ENCODE measurements at regions not wholly inside any gene's neighbourhood (a gene's known extent, or its start where the extent isn't known, plus 50 kb on each side); places are given as distances from the start of the nearest gene placed in this dataset.

- intact Hi-C loops (cut with micrococcal nuclease; ENCODE audit: unreplicated experiment) = no loop called here
- H3K9me3 Mint-ChIP-seq (ENCODE audit: unreplicated experiment) = peaks cover 14% of the 10 kb centered on the region
- H3K36me3 Mint-ChIP-seq (ENCODE audit: insufficient read depth, unreplicated experiment) = no peaks in the 10 kb centered on the region
- BruUV-seq (replicated peaks) = no TSS peak
- H3K27me3 ChIP-seq (replicated peaks; ENCODE audit: control insufficient read depth, insufficient read depth, low read length) = no peaks in the 10 kb centered on the region
- H3K4me3 ChIP-seq (ENCODE audit: low read depth, low read length) = no peak overlapping the region
- H3K4me1 ChIP-seq = peaks cover 7% of the 10 kb centered on the region; the same call in 1 of the 2 replicates
- DNase-seq = no peak
- H3K36me3 ChIP-seq (ENCODE audit: control insufficient read depth, insufficient read depth, low read length) = no peaks in the 10 kb centered on the region
- TF ChIP-seq, protein P1, sequence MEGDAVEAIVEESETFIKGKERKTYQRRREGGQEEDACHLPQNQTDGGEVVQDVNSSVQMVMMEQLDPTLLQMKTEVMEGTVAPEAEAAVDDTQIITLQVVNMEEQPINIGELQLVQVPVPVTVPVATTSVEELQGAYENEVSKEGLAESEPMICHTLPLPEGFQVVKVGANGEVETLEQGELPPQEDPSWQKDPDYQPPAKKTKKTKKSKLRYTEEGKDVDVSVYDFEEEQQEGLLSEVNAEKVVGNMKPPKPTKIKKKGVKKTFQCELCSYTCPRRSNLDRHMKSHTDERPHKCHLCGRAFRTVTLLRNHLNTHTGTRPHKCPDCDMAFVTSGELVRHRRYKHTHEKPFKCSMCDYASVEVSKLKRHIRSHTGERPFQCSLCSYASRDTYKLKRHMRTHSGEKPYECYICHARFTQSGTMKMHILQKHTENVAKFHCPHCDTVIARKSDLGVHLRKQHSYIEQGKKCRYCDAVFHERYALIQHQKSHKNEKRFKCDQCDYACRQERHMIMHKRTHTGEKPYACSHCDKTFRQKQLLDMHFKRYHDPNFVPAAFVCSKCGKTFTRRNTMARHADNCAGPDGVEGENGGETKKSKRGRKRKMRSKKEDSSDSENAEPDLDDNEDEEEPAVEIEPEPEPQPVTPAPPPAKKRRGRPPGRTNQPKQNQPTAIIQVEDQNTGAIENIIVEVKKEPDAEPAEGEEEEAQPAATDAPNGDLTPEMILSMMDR (IDR thresholded peaks at IDR 0.05; ENCODE audit: insufficient read depth in 1 of 2, low read depth in 1 of 2, low read length in 1 of 2, severe bottlenecking in 1 of 2, unreplicated experiment in 1 of 2) = no peak
- ChIA-PET CTCF (no interaction called here), POLR2A (no interaction called here)
- no peaks in the 10 kb centered on the region for H3K4me1 Mint-ChIP-seq (ENCODE audit: low read depth, unreplicated experiment)
- peaks cover 5% of the 10 kb centered on the region; the same call in 1 of the 2 replicates for H3K9me3 ChIP-seq
- no peaks in the 10 kb centered on the region for H3K27me3 Mint-ChIP-seq (ENCODE audit: insufficient read depth, unreplicated experiment)
- no peak overlapping the region for H3K4me3 Mint-ChIP-seq (ENCODE audit: unreplicated experiment)
- H3K27ac Mint-ChIP-seq (ENCODE audit: unreplicated experiment) = no peak overlapping the region
These were observed 162.5 kb downstream of the ALDH8A1 start for GRCh38 chr6:134787261-134787877.

GRCh38 chr6:134784336-134784735 lies 165.6 kb downstream of the ALDH8A1 start:
- Histone ChIP-seq H3K4me1 (peaks cover 7% of the 10 kb centered on the region; the same call in 1 of the 2 replicates), H3K9me3 (peaks cover under 1% of the 10 kb centered on the region; the same call in 1 of the 2 replicates), H3K27me3 (replicated peaks; ENCODE audit: control insufficient read depth, insufficient read depth, low read length) (no peaks in the 10 kb centered on the region), H3K36me3 (ENCODE audit: control insufficient read depth, insufficient read depth, low read length) (no peaks in the 10 kb centered on the region), H3K4me3 (ENCODE audit: low read depth, low read length) (no peak overlapping the region)
- CTCF ChIA-PET = no interaction called here
- Mint-ChIP-seq H3K36me3 (ENCODE audit: insufficient read depth, unreplicated experiment) (no peaks in the 10 kb centered on the region), H3K4me1 (ENCODE audit: low read depth, unreplicated experiment) (no peaks in the 10 kb centered on the region), H3K9me3 (ENCODE audit: unreplicated experiment) (no peaks in the 10 kb centered on the region), H3K27me3 (ENCODE audit: insufficient read depth, unreplicated experiment) (no peaks in the 10 kb centered on the region), H3K27ac (ENCODE audit: unreplicated experiment) (no peak overlapping the region), H3K4me3 (ENCODE audit: unreplicated experiment) (no peak overlapping the region)
- no TSS peak for BruUV-seq (replicated peaks)
- POLR2A ChIA-PET = no interaction called here
- TF ChIP-seq, protein P1 (IDR thresholded peaks at IDR 0.05; ENCODE audit: insufficient read depth in 1 of 2, low read depth in 1 of 2, low read length in 1 of 2, severe bottlenecking in 1 of 2, unreplicated experiment in 1 of 2) = no peak
- no peak for DNase-seq
- intact Hi-C loops (cut with micrococcal nuclease; ENCODE audit: unreplicated experiment) = no loop called here

- H3K27ac Mint-ChIP-seq (ENCODE audit: unreplicated experiment) = no peak overlapping the region
- CTCF ChIA-PET = no interaction called here
These were observed 171.5 kb downstream of the ALDH8A1 start for GRCh38 chr6:134778431-134778830.

More at GRCh38 chr6:134778431-134778830, 171.5 kb downstream of the ALDH8A1 start:
- TF ChIP-seq, protein P1 (IDR thresholded peaks at IDR 0.05; ENCODE audit: insufficient read depth in 1 of 2, low read depth in 1 of 2, low read length in 1 of 2, severe bottlenecking in 1 of 2, unreplicated experiment in 1 of 2) = no peak
- H3K4me3 ChIP-seq (ENCODE audit: low read depth, low read length) = no peak overlapping the region
- no peaks in the 10 kb centered on the region for H3K27me3 Mint-ChIP-seq (ENCODE audit: insufficient read depth, unreplicated experiment)
- no TSS peak for BruUV-seq (replicated peaks)
- POLR2A ChIA-PET = no interaction called here
- H3K4me1 ChIP-seq = no peaks in the 10 kb centered on the region
- H3K9me3 Mint-ChIP-seq (ENCODE audit: unreplicated experiment) = peaks cover 26% of the 10 kb centered on the region
- H3K36me3 ChIP-seq (ENCODE audit: control insufficient read depth, insufficient read depth, low read length) = no peaks in the 10 kb centered on the region
- no peaks in the 10 kb centered on the region for H3K27me3 ChIP-seq (replicated peaks; ENCODE audit: control insufficient read depth, insufficient read depth, low read length)
- H3K4me3 Mint-ChIP-seq (ENCODE audit: unreplicated experiment) = no peak overlapping the region
- no peaks in the 10 kb centered on the region for H3K4me1 Mint-ChIP-seq (ENCODE audit: low read depth, unreplicated experiment)
- DNase-seq = no peak
- no peaks in the 10 kb centered on the region for H3K36me3 Mint-ChIP-seq (ENCODE audit: insufficient read depth, unreplicated experiment)
- peaks cover 8% of the 10 kb centered on the region for H3K9me3 ChIP-seq
- intact Hi-C loops (cut with micrococcal nuclease; ENCODE audit: unreplicated experiment) = no loop called here

Data from Caco-2 (cell line).